Erythroblast (primary cell): ENCODE measurements at regions not wholly inside any gene's neighbourhood (a gene's known extent, or its start where the extent isn't known, plus 50 kb on each side); places are given as distances from the start of the nearest gene placed in this dataset.

Source experiments
- GATA1 ChIP-seq: IDR thresholded peaks from 2 replicates; pipeline ENCODE4 v1.6.1; 2011; ENCODE audit warnings: low read depth, mild to moderate bottlenecking, control low read depth, low read length, moderate library complexity
- POLR2A ChIP-seq: IDR thresholded peaks from 2 replicates; pipeline ENCODE4 v1.6.1; 2011; ENCODE audit warnings: mild to moderate bottlenecking, low read length

DNA sequence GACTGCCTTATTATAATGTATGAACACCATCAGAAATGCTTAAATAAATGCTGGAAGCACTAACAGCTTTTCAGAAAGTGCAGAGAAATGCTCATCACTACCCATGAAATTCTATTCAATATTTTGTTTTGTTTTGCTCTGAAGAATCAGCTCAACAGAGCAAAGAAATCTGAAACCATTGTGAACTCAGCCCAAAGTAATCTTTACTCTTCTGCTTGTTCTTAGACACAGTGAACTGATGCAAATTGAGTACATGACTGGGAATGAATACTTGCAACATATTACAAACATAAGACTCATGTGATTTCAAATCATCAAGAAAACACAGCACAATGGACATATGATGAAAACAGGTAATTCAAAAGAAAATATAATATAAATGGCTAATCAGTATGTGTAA is 404.6 kb upstream of the OPRM1 start:
- TF ChIP-seq POLR2A (no peak), GATA1 (no peak)
